ENCODE measurements at regions not wholly inside any gene's neighbourhood (a gene's known extent, or its start where the extent isn't known, plus 50 kb on each side); places are given as distances from the start of the nearest gene placed in this dataset.
"Not testable (repeated sequence)": the region's sequence is repeated elsewhere in the genome, so short reads cannot be mapped to it uniquely, and the experiment has no call there.

DNA sequence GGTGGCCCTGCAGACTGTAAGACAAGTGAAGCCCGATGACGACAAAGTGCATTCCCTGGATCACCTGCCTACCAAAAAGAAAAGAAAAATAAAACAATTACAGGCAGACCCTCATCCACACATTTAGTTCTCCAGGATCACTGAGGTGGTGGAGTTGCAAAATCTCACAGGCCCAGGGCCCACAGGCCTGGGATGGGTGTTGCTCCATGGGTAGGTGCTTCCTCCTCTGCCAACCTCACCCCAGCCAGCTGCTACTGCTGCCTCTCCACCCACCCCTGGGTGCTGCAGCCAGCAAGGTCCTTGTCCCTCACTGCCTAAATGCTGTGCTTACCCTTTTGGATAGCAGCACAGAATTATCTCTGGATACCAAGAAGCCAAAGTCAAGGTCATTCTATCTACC is 146.4 kb upstream of the GALNT2 start:
- no peak for DNase-seq (ENCODE audit: low read depth)

GRCh38 chr1:229922249-229922648 is 144.8 kb upstream of the GALNT2 start:
- no peak for DNase-seq (ENCODE audit: low read depth)

GRCh38 chr1:229924639-229925038 is 142.4 kb upstream of the GALNT2 start:
- no peak for DNase-seq (ENCODE audit: low read depth)

GRCh38 chr1:229928767-229929166 is 138.3 kb upstream of the GALNT2 start:
- DNase-seq (ENCODE audit: low read depth), result no peak

GRCh38 chr1:229931751-229932150 is 135.3 kb upstream of the GALNT2 start:
- not testable (repeated sequence) for DNase-seq (ENCODE audit: low read depth)

GRCh38 chr1:229935157-229935556 is 131.9 kb upstream of the GALNT2 start:
- peak; percentile 84 for DNase-seq (ENCODE audit: low read depth)

DNA sequence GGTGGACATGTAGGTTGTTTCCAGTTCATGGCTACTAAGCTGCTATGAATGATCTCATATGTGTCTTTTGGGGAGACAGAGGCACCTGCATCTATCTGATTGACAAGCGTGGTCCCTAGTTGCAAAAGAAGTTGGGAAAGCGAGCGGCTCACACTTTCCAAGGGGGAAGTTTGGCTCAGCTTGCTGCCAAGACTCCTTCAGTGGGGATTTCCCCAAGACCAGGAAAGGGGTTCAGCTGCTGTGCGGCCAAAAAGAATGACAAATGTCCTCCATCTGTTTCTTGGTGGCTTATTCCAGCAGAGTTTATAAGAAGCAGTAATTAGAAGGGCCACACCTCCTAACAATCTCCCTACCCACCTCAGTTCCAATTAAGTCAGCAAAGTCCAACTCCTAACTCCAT is 128.5 kb upstream of the GALNT2 start:
- no peak for DNase-seq (ENCODE audit: low read depth)

GRCh38 chr1:229940684-229941083 is 126.4 kb upstream of the GALNT2 start:
- DNase-seq (ENCODE audit: low read depth), result peak; percentile 54

DNA sequence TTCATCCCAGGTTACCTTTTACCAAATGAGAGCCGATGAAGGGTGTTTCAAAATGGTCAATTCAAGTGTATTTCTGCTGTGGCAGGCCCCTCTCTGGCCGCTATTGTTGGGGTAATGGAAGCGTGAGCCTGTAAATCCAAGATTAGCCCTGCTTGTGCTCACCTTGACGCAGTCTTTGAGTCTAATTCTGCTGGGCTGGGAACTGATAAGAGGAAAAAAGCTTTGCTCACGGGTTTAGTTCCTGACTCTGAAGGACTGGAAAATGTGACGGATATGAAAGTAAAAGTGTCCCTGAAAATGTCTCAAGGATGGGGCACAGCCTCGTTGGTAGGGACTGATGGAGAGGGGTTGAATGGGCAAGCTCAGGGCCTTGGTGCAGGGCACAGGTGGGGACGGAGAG is 125.9 kb upstream of the GALNT2 start:
- no peak for DNase-seq (ENCODE audit: low read depth)

GRCh38 chr1:229941831-229942230 is 125.2 kb upstream of the GALNT2 start:
- no peak for DNase-seq (ENCODE audit: low read depth)

DNA sequence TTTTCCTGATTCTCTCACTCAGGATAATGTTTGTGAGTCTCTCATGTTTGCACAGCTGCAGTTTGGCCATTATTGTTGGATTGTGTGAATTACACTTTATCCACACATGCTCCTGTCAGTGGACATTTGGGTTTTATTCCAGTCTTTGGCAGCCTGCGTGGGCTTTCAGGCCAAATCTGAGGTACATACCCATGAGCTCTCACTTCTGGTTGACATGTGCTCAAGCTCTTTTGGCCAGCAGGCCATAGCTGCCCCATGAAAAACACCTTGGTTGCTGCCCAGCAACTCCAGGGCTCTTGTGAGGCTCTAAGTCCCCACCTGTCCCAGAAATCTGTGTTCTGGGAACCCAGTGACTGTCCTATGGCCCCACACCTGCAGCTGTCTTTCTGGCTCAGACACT is 124.5 kb upstream of the GALNT2 start:
- no peak for DNase-seq (ENCODE audit: low read depth)

- no peak for DNase-seq (ENCODE audit: low read depth)
Observed at GRCh38 chr1:229943148-229943714, 123.8 kb upstream of the GALNT2 start.

- DNase-seq (ENCODE audit: low read depth), result no peak
Observed at GRCh38 chr1:229943988-229944743, 122.9 kb upstream of the GALNT2 start.

DNA sequence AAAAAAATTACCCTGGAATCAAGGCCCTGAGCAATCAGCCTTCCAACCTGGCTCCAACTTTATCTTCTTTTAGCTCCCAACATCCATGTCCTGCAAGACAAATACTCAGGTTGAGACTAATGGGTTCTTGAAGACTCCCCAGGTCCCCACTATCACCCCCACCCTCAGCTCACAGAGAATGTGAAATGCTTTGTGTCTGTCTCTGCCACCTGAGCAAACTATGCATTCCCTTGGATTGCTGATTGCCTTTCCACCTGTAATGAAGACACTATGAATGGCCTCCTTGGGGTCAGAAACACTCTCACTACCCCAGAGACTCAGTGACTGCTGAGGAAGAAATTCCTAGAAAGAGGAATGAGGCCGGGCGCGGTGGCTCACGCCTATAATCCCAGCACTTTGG is 121.2 kb upstream of the GALNT2 start:
- DNase-seq (ENCODE audit: low read depth), result no peak

DNA sequence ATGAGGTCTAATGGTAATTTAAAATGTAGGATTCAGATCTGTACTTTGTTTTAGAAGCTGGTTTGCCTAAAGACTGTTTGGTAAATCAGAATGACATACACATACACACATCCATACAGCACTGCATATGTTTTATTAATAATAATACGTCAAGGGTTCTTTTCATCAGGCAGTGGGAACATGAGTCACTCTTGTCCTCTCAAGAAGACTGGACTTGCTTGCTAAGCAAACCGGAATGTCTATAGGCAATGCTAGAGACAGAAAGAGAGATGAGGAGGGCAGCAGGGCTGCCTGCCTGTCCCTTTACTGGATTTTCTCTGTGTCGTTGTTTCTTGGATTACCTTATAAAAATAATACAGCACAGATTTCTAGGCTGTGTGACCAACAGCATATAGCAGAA is 119.1 kb upstream of the GALNT2 start:
- DNase-seq (ENCODE audit: low read depth), result peak; percentile 44

DNA sequence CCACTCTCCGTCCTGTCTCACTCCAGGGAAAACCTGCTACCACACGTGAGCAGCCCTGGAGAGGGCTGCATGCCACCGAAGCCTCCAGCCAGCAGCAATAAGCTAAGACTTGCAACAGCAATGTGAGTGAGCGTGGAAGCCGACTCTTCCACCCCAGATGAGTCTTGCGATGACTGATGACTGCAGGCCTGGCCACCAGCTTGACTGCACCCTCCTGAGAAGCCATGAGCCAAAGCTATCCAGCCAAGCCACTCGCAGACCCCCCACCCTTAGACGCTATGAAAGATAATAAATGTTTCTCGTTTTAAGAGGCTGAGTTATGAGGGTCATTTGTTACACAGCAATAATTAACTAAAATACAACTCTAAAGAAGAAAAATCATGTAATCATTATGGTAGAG is 118.6 kb upstream of the GALNT2 start:
- DNase-seq (ENCODE audit: low read depth), result no peak

- no peak for DNase-seq (ENCODE audit: low read depth)
Observed at GRCh38 chr1:229949500-229949899, 117.5 kb upstream of the GALNT2 start.

DNA sequence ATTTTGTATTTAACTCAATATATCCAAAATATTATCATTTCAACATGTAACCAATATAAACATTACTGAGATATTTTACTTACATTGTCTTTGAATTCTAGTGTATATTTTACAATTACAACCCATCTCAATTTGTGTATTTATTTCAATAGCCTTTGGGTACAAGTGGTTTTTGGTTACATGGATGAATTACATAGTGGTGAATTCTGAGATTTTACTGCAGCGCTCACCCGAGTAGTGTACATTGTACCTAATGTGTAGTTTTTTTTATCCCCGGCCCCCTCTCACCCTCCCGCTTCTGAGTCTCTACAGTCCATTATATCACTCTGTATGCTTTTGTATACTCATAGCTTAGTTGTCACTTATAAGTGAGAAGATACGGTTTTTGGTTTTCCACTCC is 117.0 kb upstream of the GALNT2 start:
- no peak for DNase-seq (ENCODE audit: low read depth)

GRCh38 chr1:229950908-229951307 is 116.1 kb upstream of the GALNT2 start:
- DNase-seq (ENCODE audit: low read depth), result no peak

DNA sequence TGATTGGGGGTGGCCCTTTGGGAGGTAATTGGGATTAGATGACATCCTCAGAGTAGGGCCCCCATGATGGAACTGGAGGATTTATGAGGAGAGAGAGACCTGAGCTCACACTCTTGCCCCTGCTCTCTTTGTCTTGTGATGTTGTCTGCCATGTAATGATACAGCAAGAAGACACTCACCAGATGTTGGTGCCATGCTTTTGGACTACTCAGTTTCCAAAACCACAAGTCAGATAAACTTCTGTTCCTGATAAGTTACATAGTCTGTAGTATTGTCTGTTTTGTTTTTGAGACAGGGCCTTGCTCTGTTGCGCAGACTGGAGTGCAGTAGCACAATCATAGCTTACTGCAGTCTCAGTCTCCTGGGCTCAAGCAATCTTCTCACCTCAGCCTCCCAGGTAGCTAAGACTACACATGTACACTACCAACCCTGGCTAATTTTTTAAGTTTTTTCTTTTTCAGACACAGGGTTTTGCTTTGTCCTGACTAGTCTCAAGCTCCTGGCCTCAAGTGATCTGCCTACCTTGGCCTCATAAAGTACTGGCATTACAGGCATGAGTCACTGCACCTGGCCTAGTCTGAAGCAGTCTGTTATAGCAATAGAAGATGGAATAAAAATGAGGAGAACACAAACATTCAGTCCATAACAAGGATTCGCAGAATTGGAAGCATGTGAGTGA is 115.0 kb upstream of the GALNT2 start:
- DNase-seq (ENCODE audit: low read depth), result peak; percentile 86

GRCh38 chr1:229952670-229953520 is 114.1 kb upstream of the GALNT2 start:
- peak; percentile 84 for DNase-seq (ENCODE audit: low read depth)

DNA sequence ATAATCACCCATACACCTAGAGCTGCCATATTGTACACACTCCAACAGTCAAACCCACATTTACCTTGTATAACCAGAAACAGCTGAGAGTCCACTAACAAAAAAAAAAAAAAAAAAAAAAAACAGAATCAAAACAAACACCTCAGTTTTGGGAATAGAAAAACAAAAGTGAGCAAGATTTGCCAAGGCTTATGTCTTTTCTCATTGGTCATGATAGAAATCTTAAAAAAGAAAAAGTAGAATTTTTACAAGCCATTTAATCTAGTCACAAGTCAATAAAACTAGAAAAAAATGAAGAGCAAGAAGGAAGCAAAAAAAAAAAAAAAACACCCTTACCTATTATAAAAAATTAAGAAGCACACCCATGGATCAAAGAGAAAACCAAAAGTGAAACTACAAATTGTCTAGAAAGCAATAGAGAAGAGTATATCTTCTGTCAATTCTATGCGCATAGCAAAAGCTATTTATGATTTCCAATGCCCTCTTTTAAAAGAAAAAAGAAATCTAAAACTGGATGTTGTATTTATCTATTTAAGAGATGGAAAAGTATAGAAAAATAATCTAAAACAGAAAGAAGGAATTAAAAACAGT is 113.2 kb upstream of the GALNT2 start:
- DNase-seq (ENCODE audit: low read depth), result no peak

Measured in amniotic epithelial cell (primary cell).